ENCODE measurements at regions not wholly inside any gene's neighbourhood (a gene's known extent, or its start where the extent isn't known, plus 50 kb on each side); places are given as distances from the start of the nearest gene placed in this dataset.

DNA sequence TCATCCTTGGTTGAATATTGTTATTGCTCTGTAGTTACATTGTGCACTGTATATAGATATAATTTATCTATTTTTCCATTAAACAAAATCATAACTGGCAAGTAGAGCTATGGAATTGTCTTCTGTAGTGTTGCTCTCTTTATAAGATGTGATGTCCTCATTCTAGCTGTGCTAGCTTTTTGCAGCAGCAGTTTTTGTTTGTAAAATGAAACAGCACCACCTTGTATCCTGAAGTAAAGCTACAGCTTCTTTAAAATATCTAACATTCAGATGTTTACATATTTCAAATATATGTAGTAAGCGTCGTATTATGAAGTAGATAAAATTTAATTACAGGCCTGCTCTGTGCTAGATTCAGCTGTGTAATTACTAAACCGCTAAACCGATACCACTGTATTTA is 328.8 kb upstream of the MANEA start:
- 87 to 88% methylated on average over 4 of the region's 4 CpGs for WGBS, 2 donors
- H3K36me3 ChIP-seq: no peaks in the 10 kb centered on the region
- H3K27ac ChIP-seq: no peak overlapping the region
- H3K9me3 ChIP-seq: no peaks in the 10 kb centered on the region
- no peak for DNase-seq
- no peak for TF ChIP-seq EP300 (IDR thresholded peaks at IDR 0.05)
- H3K27me3 ChIP-seq: no peaks in the 10 kb centered on the region
- intact Hi-C loops (cut with DNase I): no loop called here
- H3K4me3 ChIP-seq: no peak overlapping the region
- peaks cover 0 to 11% (median 0%) of the 10 kb centered on the region in 4 donors for H3K4me1 ChIP-seq

DNA sequence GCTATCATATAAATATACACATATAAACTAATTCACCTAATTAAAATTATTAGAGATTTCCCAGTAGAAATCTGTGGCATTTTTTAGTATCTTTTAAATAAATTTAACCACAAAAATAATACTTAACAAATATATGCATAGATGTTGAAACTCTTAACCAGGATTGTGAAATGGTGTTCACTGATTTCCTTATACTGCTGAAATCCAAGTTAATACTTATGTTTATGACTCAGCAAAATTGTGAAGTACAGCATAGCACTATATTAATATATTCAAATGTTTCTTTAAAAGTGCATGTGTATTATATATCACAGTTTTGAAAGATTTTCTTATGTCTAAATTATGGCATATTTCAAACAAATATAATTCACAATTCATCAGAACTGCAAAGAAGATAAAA is 328.2 kb upstream of the MANEA start:
- H3K36me3 ChIP-seq: no peaks in the 10 kb centered on the region
- no peaks in the 10 kb centered on the region for H3K9me3 ChIP-seq
- H3K4me3 ChIP-seq: no peak overlapping the region
- intact Hi-C loops (cut with DNase I): no loop called here
- H3K27ac ChIP-seq: no peak overlapping the region
- no peak for TF ChIP-seq POLR2AphosphoS5 (IDR thresholded peaks at IDR 0.05)
- TF ChIP-seq, protein P1, sequence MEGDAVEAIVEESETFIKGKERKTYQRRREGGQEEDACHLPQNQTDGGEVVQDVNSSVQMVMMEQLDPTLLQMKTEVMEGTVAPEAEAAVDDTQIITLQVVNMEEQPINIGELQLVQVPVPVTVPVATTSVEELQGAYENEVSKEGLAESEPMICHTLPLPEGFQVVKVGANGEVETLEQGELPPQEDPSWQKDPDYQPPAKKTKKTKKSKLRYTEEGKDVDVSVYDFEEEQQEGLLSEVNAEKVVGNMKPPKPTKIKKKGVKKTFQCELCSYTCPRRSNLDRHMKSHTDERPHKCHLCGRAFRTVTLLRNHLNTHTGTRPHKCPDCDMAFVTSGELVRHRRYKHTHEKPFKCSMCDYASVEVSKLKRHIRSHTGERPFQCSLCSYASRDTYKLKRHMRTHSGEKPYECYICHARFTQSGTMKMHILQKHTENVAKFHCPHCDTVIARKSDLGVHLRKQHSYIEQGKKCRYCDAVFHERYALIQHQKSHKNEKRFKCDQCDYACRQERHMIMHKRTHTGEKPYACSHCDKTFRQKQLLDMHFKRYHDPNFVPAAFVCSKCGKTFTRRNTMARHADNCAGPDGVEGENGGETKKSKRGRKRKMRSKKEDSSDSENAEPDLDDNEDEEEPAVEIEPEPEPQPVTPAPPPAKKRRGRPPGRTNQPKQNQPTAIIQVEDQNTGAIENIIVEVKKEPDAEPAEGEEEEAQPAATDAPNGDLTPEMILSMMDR (IDR thresholded peaks at IDR 0.05): no peak
- TF ChIP-seq POLR2A (IDR thresholded peaks at IDR 0.05): no peak
- no peak for TF ChIP-seq EP300 (IDR thresholded peaks at IDR 0.05)
- H3K27me3 ChIP-seq: no peaks in the 10 kb centered on the region
- H3K4me1 ChIP-seq: peaks cover 0 to 11% (median 0%) of the 10 kb centered on the region in 4 donors
- DNase-seq: no peak

DNA sequence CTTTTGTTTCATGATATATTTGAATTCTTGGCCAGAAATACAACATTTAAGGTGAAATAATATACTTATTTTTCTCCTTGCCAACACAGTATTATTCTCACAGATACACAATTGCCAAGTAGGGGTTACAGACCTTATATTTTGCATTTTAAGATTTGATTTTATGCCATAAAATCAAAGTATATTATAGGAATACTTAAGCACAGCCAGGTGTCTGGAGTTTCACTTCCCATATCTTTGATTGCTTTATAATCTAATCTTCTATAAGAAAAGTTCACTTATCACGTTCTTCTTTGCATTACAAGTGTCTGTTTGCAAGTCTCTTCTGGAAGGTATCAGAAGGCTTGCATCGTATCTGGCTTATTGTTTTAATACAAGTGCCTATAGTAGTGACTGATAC is 327.7 kb upstream of the MANEA start:
- 28 to 78% methylated on average over 2 of the region's 2 CpGs for WGBS, 2 donors
- TF ChIP-seq POLR2A (IDR thresholded peaks at IDR 0.05) (no peak), POLR2AphosphoS5 (IDR thresholded peaks at IDR 0.05) (no peak), EP300 (IDR thresholded peaks at IDR 0.05) (no peak)
- TF ChIP-seq, protein P1 (IDR thresholded peaks at IDR 0.05): no peak
- no peak for DNase-seq
- no peaks in the 10 kb centered on the region for H3K36me3 ChIP-seq
- intact Hi-C loops (cut with DNase I): no loop called here
- H3K27ac ChIP-seq: no peak overlapping the region
- no peaks in the 10 kb centered on the region for H3K27me3 ChIP-seq
- H3K9me3 ChIP-seq: no peaks in the 10 kb centered on the region
- no peak overlapping the region for H3K4me3 ChIP-seq
- H3K4me1 ChIP-seq: peaks cover 0 to 11% (median 0%) of the 10 kb centered on the region in 4 donors

DNA sequence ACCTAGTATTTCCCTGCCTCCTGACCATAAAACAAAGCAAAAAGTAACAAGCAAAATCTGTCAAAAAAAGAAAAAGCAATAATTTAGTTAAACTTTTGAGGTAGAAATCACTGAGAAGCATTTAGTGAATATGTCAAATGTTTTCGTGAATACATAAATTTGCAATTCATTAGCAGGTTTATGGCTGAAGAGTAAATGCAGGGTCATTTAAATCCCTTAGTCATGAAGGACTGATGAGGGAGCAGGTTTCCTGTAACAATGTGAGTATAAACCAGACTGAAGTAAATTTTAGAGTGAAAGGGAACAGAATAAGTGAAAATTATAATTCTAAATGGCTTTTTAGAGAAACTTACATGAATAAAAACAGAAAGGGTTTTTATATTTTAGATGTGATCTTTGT is 313.5 kb upstream of the MANEA start:
- H3K4me3 ChIP-seq: no peak overlapping the region
- H3K36me3 ChIP-seq: no peaks in the 10 kb centered on the region
- no peak for DNase-seq
- H3K27me3 ChIP-seq: no peaks in the 10 kb centered on the region
- no peak for TF ChIP-seq POLR2A (IDR thresholded peaks at IDR 0.05)
- TF ChIP-seq POLR2AphosphoS5 (IDR thresholded peaks at IDR 0.05): no peak
- TF ChIP-seq, protein P1 (IDR thresholded peaks at IDR 0.05): no peak
- no peak for TF ChIP-seq EP300 (IDR thresholded peaks at IDR 0.05)
- intact Hi-C loops (cut with DNase I): no loop called here
- H3K27ac ChIP-seq: no peak overlapping the region
- WGBS, 2 donors: 0 to 49% methylated on average over 1 of the region's 1 CpG
- no peaks in the 10 kb centered on the region for H3K4me1 ChIP-seq
- H3K9me3 ChIP-seq: no peaks in the 10 kb centered on the region

DNA sequence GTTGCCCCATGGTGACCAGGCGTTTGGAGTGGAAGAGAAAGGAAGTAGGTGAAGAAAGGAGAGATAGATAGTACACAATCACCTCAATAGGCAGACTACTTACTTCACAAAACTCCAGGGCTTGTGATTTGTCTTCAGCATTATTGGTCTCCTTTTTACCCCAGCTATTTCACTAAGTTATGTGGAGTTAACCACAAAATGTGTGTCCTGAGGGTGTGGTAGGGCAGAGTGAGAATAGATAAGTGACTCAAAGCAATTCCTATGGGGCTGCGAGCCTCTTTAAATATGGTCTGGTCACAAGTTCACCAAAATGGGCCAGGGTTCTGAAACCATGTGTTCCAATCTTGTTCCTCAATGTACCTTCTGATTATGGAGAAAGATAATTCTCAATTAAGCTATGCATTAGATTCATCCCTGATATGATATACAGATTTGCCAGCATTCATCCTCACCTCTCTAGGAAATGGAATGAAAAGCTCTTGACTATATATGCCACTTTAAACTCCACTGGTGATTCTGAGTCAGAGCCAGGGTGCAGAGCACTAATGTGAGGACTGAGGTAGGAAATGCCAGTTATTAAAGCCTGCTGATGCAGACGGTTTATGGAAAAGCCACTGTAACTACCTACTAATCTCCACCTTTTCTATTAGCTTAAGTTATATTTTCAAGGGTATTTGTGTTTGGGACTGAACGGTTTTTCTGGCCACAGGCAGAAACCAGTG is 310.6 kb upstream of the MANEA start:
- DNase-seq: no peak
- TF ChIP-seq, protein P1 (IDR thresholded peaks at IDR 0.05): no peak
- TF ChIP-seq POLR2AphosphoS5 (IDR thresholded peaks at IDR 0.05) (no peak), EP300 (IDR thresholded peaks at IDR 0.05) (no peak), POLR2A (IDR thresholded peaks at IDR 0.05) (no peak)
- Histone ChIP-seq H3K4me1 (no peaks in the 10 kb centered on the region), H3K27ac (no peak overlapping the region), H3K36me3 (no peaks in the 10 kb centered on the region), H3K9me3 (no peaks in the 10 kb centered on the region), H3K4me3 (no peak overlapping the region), H3K27me3 (no peaks in the 10 kb centered on the region)
- 54 to 69% methylated on average over 4 of the region's 4 CpGs for WGBS, 2 donors
- intact Hi-C loops (cut with DNase I): no loop called here
